IPS-15b (cell line): ENCODE measurements at regions not wholly inside any gene's neighbourhood (a gene's known extent, or its start where the extent isn't known, plus 50 kb on each side); places are given as distances from the start of the nearest gene placed in this dataset.
"Not testable (repeated sequence)": the region's sequence is repeated elsewhere in the genome, so short reads cannot be mapped to it uniquely, and the experiment has no call there.

ENCODE experiments used
- H3K27me3 ChIP-seq: one replicate; pipeline ENCODE4 v1.6.1; 2013; ENCODE audit warnings: low read length; ENCODE audit not compliant: control insufficient read depth, insufficient read depth
- H3K36me3 ChIP-seq: one replicate; pipeline ENCODE4 v1.6.1; 2013; ENCODE audit warnings: low read length; ENCODE audit not compliant: control insufficient read depth, insufficient read depth
- H3K4me1 ChIP-seq: one replicate; pipeline ENCODE4 v1.6.1; 2013; ENCODE audit warnings: mild to moderate bottlenecking, low read length; ENCODE audit not compliant: control insufficient read depth, insufficient read depth
- H3K4me3 ChIP-seq: one replicate; pipeline ENCODE4 v1.5.1; 2013; ENCODE audit warnings: low read depth, low read length
- H3K9ac ChIP-seq: one replicate; pipeline ENCODE4 v1.6.1; 2013; ENCODE audit warnings: low read depth, mild to moderate bottlenecking, low read length
- H3K9me3 ChIP-seq: one replicate; pipeline ENCODE4 v1.6.1; 2013; ENCODE audit warnings: mild to moderate bottlenecking, low read length; ENCODE audit not compliant: control insufficient read depth, insufficient read depth

DNA sequence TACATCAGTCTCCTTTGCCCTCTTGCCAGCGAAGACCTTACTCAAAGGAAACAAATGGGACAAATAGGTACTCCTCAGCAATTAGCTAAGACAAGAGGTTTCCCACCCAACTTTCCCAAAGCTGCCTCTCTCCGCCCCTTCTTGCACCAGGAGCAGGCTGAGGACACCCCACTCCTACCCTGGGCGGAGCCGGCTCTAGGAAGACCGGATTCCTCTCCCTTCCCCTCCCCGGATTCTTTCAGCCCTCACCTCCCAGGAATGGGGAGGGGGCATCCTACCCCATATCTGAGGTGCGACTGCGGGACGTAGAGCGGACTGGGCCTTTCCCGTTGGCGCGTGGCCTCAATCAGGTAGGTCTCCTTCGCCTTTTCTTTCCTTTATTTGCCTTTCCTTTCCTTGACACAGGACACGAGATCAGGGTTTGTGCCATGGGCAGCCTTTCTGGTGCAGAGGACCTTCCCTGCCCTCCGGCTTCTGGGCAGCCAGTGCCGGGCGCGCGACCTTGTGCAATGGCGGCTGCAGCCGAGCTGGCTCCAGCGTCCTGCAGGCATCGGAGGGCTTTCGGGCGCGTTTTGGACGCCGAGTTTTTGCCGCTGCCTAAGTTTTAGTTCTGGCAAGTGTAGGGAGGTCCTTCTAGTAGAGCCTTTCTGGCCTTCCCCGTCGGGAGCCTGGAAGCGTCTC lies 279.9 kb downstream of the PLS3 start:
- not testable (repeated sequence) for H3K27me3 ChIP-seq, H3K9me3 ChIP-seq, H3K36me3 ChIP-seq, H3K9ac ChIP-seq, H3K4me3 ChIP-seq, H3K4me1 ChIP-seq

DNA sequence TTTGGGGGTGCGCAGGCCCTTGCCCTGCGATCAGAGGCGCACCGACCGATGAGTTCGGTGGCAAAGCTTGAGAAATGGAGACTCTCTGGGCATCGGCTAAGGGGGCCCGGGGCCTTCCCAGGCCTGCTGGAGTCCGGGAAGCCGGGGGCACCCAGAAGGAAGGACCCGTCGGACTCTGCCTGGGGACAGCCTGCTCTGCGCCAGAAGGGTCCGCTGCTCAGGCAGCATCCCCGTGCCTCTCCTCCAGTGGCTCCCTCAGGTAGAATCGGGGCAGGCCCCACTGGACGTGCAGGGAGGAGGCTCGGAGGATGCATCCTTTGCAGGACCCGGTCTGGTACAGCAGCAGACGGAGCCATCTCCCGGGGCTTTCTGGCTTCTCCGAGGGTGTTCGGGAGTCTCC lies 290.0 kb downstream of the PLS3 start:
- not testable (repeated sequence) for H3K9me3 ChIP-seq, H3K4me1 ChIP-seq, H3K9ac ChIP-seq, H3K27me3 ChIP-seq, H3K36me3 ChIP-seq, H3K4me3 ChIP-seq

DNA sequence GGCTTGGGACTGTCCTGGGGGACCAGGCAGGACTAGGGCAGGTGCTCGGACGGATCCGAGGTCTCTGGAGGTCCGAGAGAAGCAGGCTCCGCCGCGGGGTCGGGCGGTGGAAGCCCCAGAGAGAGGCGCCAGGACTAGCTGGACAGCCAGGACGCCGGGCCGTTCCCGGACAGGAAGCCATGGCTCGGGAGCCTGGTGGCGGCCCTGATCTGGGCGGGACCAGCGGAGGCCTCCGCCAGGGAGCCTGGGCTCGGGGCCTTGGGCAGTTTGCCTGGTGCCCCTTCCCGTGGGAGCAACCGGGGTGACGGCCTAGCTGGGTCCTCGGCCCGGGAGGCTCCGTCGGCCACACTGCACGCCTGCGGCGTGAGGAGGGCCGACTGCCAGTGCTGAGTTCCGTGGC lies 292.3 kb downstream of the PLS3 start:
- H3K27me3 ChIP-seq, H3K36me3 ChIP-seq, H3K4me3 ChIP-seq, H3K4me1 ChIP-seq, H3K9ac ChIP-seq, H3K9me3 ChIP-seq: not testable (repeated sequence)

DNA sequence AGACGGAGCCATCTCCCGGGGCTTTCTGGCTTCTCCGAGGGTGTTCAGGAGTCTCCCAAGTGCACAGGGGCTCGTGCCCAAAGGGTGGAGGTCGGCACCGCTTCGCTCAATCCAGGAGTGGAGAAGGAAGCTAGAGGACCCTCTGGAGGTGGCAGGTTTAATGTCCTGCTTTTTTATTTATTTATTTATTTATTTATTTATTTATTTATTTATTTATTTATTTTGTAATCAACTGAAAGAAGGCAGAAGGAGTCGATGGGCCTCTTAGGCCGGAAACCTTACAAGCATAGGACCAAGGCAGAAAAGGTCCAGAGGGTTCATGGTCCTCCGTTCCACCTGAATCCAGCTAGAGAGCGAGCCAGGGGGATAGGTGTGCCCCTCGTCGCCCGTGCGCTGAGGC lies 289.4 kb upstream of the AGTR2 start:
- not testable (repeated sequence) for H3K9ac ChIP-seq, H3K27me3 ChIP-seq, H3K36me3 ChIP-seq, H3K4me3 ChIP-seq, H3K9me3 ChIP-seq, H3K4me1 ChIP-seq

DNA sequence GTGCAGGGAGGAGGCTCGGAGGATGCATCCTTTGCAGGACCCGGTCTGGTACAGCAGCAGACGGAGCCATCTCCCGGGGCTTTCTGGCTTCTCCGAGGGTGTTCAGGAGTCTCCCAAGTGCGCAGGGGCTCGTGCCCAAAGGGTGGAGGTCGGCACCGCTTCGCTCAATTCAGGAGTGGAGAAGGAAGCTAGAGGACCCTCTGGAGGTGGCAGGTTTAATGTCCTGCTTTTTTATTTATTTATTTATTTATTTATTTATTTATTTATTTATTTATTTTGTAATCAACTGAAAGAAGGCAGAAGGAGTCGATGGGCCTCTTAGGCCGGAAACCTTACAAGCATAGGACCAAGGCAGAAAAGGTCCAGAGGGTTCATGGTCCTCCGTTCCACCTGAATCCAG lies 286.4 kb upstream of the AGTR2 start:
- H3K27me3 ChIP-seq, H3K4me3 ChIP-seq, H3K9ac ChIP-seq, H3K4me1 ChIP-seq, H3K36me3 ChIP-seq, H3K9me3 ChIP-seq: not testable (repeated sequence)

DNA sequence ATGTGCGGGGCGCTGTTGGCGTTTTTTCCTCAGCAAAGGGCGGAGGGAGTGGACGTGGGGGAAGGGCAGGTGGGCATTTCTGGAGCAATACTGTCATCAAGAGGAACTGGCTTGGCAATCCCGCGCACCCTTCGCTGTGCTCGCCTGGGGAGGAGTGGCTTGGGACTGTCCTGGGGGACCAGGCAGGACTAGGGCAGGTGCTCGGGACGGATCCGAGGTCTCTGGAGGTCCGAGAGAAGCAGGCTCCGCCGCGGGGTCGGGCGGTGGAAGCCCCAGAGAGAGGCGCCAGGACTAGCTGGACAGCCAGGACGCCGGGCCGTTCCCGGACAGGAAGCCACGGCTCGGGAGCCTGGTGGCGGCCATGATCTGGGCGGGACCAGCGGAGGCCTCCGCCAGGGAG lies 282.5 kb upstream of the AGTR2 start:
- not testable (repeated sequence) for H3K9ac ChIP-seq, H3K27me3 ChIP-seq, H3K4me3 ChIP-seq, H3K36me3 ChIP-seq, H3K9me3 ChIP-seq, H3K4me1 ChIP-seq

DNA sequence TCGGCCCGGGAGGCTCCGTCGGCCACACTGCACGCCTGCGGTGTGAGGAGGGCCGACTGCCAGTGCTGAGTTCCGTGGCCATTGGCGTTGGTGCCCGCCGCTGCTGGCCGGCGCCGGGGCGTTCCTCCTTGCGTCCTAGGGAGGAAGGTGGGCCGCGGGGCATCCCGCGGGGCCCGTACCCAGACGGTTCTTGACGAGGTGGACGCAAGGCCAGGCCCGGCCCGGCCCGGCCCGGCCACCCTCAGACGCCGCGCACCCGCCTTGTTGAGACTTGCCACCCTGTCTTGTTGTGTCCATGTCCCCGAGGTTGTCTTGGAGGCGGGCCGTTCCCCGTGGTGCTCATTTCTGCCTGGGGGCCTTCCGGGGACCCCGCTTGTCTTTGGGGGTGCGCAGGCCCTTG lies 282.0 kb upstream of the AGTR2 start:
- not testable (repeated sequence) for H3K27me3 ChIP-seq, H3K9me3 ChIP-seq, H3K36me3 ChIP-seq, H3K4me3 ChIP-seq, H3K9ac ChIP-seq, H3K4me1 ChIP-seq

DNA sequence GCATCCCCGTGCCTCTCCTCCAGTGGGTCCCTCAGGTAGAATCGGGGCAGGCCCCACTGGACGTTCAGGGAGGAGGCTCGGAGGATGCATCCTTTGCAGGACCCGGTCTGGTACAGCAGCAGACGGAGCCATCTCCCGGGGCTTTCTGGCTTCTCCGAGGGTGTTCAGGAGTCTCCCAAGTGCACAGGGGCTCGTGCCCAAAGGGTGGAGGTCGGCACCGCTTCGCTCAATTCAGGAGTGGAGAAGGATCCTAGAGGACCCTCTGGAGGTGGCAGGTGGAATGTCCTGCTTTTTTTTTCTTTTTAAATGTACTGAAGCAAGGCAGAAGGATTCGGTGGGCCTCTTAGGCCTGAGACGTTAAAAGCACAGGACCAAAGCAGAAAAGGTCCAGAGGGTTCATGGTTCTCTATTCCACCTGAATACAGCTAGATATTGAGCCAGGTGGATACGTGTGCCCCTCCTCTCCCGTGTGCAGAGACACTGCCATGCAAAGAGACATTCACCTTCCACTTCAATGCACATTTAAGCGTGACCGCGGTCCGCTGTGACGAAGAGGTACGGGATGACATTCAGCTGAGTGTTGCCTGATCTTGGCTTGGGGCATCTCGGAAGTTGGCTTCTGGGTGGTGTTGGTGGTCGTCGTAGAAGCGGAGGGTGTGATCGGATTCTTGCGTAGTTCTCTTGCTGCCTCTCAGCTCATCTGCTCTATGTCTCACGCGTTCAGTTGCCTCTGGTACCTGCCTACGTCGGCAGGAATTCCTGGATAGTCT lies 281.2 kb upstream of the AGTR2 start:
- peaks cover 8% of the 10 kb centered on the region for H3K36me3 ChIP-seq
- no peaks in the 10 kb centered on the region for H3K9me3 ChIP-seq
- no peaks in the 10 kb centered on the region for H3K27me3 ChIP-seq
- no peak overlapping the region for H3K4me3 ChIP-seq
- peaks cover 10% of the 10 kb centered on the region for H3K4me1 ChIP-seq
- H3K9ac ChIP-seq: no peak overlapping the region

DNA sequence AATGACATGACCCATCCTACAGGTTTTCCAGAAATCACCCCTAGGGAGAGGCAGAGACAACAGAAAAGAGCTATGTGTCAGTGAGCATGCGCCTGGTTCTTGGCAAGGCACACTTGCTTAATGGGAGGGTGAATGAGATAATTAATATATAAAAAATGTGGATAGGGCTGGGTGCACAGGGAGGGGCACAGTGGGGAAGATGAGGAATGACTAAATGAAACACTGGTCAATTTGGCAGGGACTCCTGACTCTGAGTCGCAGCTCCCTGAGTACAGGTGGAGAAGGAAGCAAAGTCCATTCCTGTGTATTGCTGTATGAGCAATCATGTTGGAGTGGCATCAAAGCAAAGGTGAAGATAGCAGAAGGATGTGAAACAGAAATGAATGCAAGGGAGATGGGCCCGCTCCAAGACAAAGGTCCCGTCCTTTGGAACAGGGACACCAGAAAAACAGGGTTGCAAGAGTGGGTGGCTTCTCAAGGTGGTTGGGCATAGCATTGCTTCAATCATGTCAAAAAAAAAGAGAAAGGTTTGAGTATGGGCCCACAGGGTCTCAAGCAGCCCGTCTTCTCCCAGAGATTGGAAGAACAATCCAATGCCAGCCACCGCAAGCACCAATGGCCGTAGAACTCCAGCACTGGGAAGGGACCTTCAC lies 278.4 kb upstream of the AGTR2 start:
- no peak overlapping the region for H3K4me3 ChIP-seq
- H3K9me3 ChIP-seq: no peaks in the 10 kb centered on the region
- H3K4me1 ChIP-seq: peaks cover 10% of the 10 kb centered on the region
- H3K27me3 ChIP-seq: no peaks in the 10 kb centered on the region
- peaks cover 9% of the 10 kb centered on the region for H3K36me3 ChIP-seq
- no peak overlapping the region for H3K9ac ChIP-seq

DNA sequence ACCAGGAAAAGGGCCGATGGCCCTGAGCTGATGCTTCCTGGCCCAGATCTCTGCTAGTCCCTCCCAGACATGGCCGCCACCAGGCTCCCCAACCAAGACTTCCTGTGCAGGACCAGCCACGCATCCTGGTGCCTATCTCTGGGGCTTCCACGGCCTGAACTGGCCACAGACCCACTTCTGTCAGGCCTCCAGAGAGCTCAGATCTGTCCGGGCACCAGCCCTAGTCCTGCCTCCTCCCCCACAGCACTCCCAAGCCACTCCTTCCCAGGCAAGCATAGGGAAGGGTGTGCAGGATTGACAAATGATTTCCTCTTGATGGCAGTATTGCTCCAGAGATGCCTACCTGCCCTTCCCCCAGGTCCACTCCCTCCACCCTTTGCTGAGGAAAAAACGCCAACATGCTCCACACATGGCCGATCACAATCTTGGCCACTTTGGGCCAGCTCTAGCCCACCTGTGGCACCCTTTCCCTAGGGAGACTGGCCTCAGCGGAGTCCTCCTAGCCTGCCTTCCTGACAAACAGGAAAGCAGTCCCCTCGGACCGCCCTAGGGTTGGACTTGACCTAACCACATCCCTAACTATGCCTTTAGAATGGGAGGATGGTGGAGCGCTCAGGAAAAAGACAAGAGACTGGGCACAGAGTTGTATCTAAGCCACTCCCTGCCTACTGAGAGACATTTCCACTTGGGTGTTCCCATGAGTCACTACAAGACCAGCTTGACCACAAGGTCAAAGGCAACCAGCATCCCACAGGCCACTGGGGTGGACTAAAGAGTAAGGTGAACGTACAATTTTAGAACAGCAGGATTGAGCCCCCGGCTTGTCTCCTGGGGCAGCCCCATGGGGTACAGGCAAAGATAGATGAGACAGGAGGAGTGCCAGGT lies 277.5 kb upstream of the AGTR2 start:
- Histone ChIP-seq H3K4me1 (peaks cover 10% of the 10 kb centered on the region), H3K4me3 (no peak overlapping the region), H3K9ac (no peak overlapping the region)

DNA sequence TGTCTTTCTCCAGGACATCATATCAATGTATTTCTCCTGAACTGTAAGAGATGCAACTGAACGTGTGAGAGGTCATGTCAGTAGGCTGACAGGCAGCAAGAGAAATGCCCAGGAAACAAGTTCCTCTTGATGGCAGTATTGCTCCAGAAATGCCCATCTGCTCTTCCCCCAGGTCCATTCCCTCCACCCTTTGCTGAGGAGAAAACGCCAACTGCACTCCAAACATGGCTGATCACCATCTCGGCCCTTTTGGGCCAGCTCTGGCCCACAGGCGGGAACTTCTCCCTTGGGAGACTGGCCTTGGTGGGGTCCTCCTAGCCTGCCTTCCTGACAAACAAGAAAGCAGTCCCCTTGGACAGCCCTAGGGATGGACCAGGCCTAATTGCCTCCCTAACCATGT lies 276.5 kb upstream of the AGTR2 start:
- Histone ChIP-seq H3K4me1 (peaks cover 10% of the 10 kb centered on the region), H3K9me3 (no peaks in the 10 kb centered on the region), H3K36me3 (peaks cover 13% of the 10 kb centered on the region), H3K4me3 (no peak overlapping the region), H3K27me3 (no peaks in the 10 kb centered on the region), H3K9ac (no peak overlapping the region)

More for the DNA sequence above, 277.5 kb upstream of the AGTR2 start:
- Histone ChIP-seq H3K36me3 (peaks cover 9% of the 10 kb centered on the region), H3K27me3 (no peaks in the 10 kb centered on the region), H3K9me3 (no peaks in the 10 kb centered on the region)
